SK-N-SH treated with all-trans-retinoic acid at 6 μM for 48 hours (cell line): ENCODE measurements at regions not wholly inside any gene's neighbourhood (a gene's known extent, or its start where the extent isn't known, plus 50 kb on each side); places are given as distances from the start of the nearest gene placed in this dataset.

ENCODE experiments used
- ATAC-seq: fragments of 200-7000 bp; cut with Tn5 transposase; 3 replicates; pipeline ENCODE4 v1.9.1; 2020; ENCODE audit warnings: mild to moderate bottlenecking, moderate library complexity
- ARNTL ChIP-seq: fragments of 450-650 bp; formaldehyde crosslinking; IDR thresholded peaks from 2 replicates; pipeline ENCODE4 v1.5.0; 2020; ENCODE audit warnings: low read depth, mild to moderate bottlenecking, moderate library complexity, borderline replicate concordance
- BACH2 ChIP-seq: fragments of 250-450 bp; sonication (Bioruptor Pico); IDR thresholded peaks from 2 replicates; pipeline ENCODE4 v1.9.0; 2021; ENCODE audit warnings: mild to moderate bottlenecking, borderline replicate concordance
- ESRRG ChIP-seq: fragments of 250-450 bp; sonication (Bioruptor Pico); IDR thresholded peaks from 2 replicates; pipeline ENCODE4 v1.6.1; 2021; ENCODE audit warnings: mild to moderate bottlenecking
- GLIS3 ChIP-seq: fragments of 250-450 bp; sonication (Bioruptor Pico); IDR thresholded peaks from 2 replicates; pipeline ENCODE4 v1.5.0; 2020; ENCODE audit warnings: mild to moderate bottlenecking, moderate library complexity
- ISL1 ChIP-seq: fragments of 250-450 bp; sonication (Bioruptor Pico); IDR thresholded peaks from 2 replicates; pipeline ENCODE4 v2.1.2; 2022; ENCODE audit warnings: mild to moderate bottlenecking, moderate library complexity
- PPARA ChIP-seq: fragments of 250-450 bp; sonication (Bioruptor Pico); IDR thresholded peaks from 2 replicates; pipeline ENCODE4 v1.5.0; 2020; ENCODE audit warnings: mild to moderate bottlenecking, borderline replicate concordance
- RARB ChIP-seq: fragments of 250-450 bp; sonication (Bioruptor Pico); IDR thresholded peaks from 2 replicates; pipeline ENCODE4 v1.8.0; 2021; ENCODE audit warnings: mild to moderate bottlenecking, moderate library complexity
- SNAI2 ChIP-seq: fragments of 250-450 bp; sonication (Bioruptor Pico); IDR thresholded peaks from 2 replicates; pipeline ENCODE4 v1.5.0; 2020; ENCODE audit warnings: mild to moderate bottlenecking, moderate library complexity
- TCF4 ChIP-seq: fragments of 250-450 bp; sonication (Bioruptor Pico); IDR thresholded peaks from 2 replicates; pipeline ENCODE4 v1.8.0; 2021; ENCODE audit warnings: mild to moderate bottlenecking, moderate library complexity, borderline replicate concordance
- ZC3H10 ChIP-seq: fragments of 250-450 bp; sonication (Bioruptor Pico); IDR thresholded peaks from 2 replicates; pipeline ENCODE4 v1.5.1; 2021; ENCODE audit warnings: mild to moderate bottlenecking, moderate library complexity
- ZFP30 ChIP-seq: fragments of 450-650 bp; formaldehyde crosslinking; IDR thresholded peaks from 2 replicates; pipeline ENCODE4 v1.5.0; 2022; ENCODE audit warnings: mild to moderate bottlenecking, moderate library complexity
- ZNF565 ChIP-seq: fragments of 450-650 bp; formaldehyde crosslinking; conservative IDR thresholded peaks from 2 replicates; pipeline ENCODE4 v1.5.0; 2020; ENCODE audit warnings: low read depth, mild to moderate bottlenecking, moderate library complexity
- ZNF70 ChIP-seq: fragments of 450-650 bp; formaldehyde crosslinking; IDR thresholded peaks from 2 replicates; pipeline ENCODE4 v1.5.0; 2020; ENCODE audit warnings: mild to moderate bottlenecking, moderate library complexity
- ZNF8 ChIP-seq: fragments of 450-650 bp; formaldehyde crosslinking; IDR thresholded peaks from 2 replicates; pipeline ENCODE4 v1.5.0; 2020; ENCODE audit warnings: mild to moderate bottlenecking, moderate library complexity
- TF ChIP-seq, protein P1 (sequence below): fragments of 250-450 bp; sonication (Bioruptor Pico); IDR thresholded peaks from 2 replicates; pipeline ENCODE4 v1.5.1; 2020; ENCODE audit warnings: low read depth, mild to moderate bottlenecking, moderate library complexity
- TF ChIP-seq, protein P2 (sequence below): fragments of 250-450 bp; sonication (Bioruptor Pico); IDR thresholded peaks from 2 replicates; pipeline ENCODE4 v1.8.0; 2020; ENCODE audit warnings: mild to moderate bottlenecking, moderate library complexity, borderline replicate concordance
- TF ChIP-seq, protein P3 (sequence below): fragments of 250-450 bp; sonication (Bioruptor Pico); IDR thresholded peaks from 2 replicates; pipeline ENCODE4 v1.5.1; 2021; ENCODE audit warnings: mild to moderate bottlenecking, moderate library complexity
- TF ChIP-seq, protein P4 (sequence below): fragments of 250-450 bp; sonication (Bioruptor Pico); IDR thresholded peaks from 2 replicates; pipeline ENCODE4 v1.8.0; 2021; ENCODE audit warnings: low read depth, mild to moderate bottlenecking, moderate library complexity, borderline replicate concordance
- TF ChIP-seq, protein P5 (sequence below): fragments of 250-450 bp; sonication (Bioruptor Pico); IDR thresholded peaks from 2 replicates; pipeline ENCODE4 v1.5.0; 2020; ENCODE audit warnings: mild to moderate bottlenecking, moderate library complexity

DNA sequence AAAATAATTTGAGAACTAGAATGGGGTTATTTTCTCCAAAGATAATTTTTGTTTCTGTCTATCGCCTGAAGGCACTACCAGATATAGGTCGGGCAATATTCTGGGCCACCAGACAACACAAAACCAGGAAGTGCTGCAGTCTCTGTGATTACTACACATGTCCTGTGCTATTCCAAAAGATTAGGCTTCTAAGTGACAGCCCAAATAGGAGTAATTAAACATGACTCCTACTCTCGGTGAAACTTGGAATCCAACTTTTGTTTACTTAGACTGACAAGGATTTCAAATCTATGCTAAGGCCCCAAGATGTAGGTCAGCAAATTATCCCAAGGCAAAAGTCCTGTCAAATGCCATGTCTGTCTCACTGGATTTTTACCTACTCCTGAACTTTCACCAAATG, 157.6 kb upstream of the LRFN5 start:
- no peak for ATAC-seq
- TF ChIP-seq, protein P1, sequence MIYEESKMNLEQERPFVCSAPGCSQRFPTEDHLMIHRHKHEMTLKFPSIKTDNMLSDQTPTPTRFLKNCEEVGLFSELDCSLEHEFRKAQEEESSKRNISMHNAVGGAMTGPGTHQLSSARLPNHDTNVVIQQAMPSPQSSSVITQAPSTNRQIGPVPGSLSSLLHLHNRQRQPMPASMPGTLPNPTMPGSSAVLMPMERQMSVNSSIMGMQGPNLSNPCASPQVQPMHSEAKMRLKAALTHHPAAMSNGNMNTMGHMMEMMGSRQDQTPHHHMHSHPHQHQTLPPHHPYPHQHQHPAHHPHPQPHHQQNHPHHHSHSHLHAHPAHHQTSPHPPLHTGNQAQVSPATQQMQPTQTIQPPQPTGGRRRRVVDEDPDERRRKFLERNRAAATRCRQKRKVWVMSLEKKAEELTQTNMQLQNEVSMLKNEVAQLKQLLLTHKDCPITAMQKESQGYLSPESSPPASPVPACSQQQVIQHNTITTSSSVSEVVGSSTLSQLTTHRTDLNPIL (CRISPR knock-in tag): no peak
- no peak for TF ChIP-seq ZNF8 (CRISPR knock-in tag)
- TF ChIP-seq PPARA: no peak
- TF ChIP-seq ISL1: no peak
- TF ChIP-seq, protein P2, sequence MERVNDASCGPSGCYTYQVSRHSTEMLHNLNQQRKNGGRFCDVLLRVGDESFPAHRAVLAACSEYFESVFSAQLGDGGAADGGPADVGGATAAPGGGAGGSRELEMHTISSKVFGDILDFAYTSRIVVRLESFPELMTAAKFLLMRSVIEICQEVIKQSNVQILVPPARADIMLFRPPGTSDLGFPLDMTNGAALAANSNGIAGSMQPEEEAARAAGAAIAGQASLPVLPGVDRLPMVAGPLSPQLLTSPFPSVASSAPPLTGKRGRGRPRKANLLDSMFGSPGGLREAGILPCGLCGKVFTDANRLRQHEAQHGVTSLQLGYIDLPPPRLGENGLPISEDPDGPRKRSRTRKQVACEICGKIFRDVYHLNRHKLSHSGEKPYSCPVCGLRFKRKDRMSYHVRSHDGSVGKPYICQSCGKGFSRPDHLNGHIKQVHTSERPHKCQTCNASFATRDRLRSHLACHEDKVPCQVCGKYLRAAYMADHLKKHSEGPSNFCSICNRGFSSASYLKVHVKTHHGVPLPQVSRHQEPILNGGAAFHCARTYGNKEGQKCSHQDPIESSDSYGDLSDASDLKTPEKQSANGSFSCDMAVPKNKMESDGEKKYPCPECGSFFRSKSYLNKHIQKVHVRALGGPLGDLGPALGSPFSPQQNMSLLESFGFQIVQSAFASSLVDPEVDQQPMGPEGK (CRISPR knock-in tag): no peak
- TF ChIP-seq ZFP30 (CRISPR knock-in tag): no peak
- TF ChIP-seq ARNTL (CRISPR knock-in tag): no peak

DNA sequence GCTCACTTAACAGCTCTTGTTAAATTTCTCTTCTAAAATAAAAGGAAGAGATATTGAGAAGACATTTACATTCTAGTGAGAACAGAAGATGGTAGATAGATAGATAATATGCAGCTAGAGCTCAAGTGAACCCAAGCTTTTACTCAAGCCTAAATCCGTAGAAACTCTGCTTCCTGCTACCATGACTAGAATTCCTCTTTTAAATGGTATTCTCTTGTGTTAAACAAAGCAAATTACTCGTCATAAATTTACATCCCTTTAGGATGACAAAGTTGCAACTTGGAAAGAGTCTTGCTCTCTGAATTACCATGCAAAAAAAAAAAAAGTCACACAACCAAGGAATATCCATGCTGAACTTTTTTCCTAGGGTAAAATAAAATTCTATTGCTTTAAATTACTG, 160.7 kb upstream of the LRFN5 start:
- TF ChIP-seq ZNF70 (no peak), ISL1 (no peak), SNAI2 (CRISPR knock-in tag) (no peak), BACH2 (CRISPR knock-in tag) (no peak), TCF4 (CRISPR knock-in tag) (no peak), GLIS3 (no peak), ZNF8 (CRISPR knock-in tag) (no peak), PPARA (no peak), ESRRG (no peak), RARB (CRISPR knock-in tag) (no peak), ZNF565 (CRISPR knock-in tag) (no peak), ZC3H10 (CRISPR knock-in tag) (no peak)
- TF ChIP-seq, protein P1 (CRISPR knock-in tag): no peak
- TF ChIP-seq, protein P3, sequence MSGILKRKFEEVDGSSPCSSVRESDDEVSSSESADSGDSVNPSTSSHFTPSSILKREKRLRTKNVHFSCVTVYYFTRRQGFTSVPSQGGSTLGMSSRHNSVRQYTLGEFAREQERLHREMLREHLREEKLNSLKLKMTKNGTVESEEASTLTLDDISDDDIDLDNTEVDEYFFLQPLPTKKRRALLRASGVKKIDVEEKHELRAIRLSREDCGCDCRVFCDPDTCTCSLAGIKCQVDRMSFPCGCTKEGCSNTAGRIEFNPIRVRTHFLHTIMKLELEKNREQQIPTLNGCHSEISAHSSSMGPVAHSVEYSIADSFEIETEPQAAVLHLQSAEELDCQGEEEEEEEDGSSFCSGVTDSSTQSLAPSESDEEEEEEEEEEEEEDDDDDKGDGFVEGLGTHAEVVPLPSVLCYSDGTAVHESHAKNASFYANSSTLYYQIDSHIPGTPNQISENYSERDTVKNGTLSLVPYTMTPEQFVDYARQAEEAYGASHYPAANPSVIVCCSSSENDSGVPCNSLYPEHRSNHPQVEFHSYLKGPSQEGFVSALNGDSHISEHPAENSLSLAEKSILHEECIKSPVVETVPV: no peak
- TF ChIP-seq, protein P4, sequence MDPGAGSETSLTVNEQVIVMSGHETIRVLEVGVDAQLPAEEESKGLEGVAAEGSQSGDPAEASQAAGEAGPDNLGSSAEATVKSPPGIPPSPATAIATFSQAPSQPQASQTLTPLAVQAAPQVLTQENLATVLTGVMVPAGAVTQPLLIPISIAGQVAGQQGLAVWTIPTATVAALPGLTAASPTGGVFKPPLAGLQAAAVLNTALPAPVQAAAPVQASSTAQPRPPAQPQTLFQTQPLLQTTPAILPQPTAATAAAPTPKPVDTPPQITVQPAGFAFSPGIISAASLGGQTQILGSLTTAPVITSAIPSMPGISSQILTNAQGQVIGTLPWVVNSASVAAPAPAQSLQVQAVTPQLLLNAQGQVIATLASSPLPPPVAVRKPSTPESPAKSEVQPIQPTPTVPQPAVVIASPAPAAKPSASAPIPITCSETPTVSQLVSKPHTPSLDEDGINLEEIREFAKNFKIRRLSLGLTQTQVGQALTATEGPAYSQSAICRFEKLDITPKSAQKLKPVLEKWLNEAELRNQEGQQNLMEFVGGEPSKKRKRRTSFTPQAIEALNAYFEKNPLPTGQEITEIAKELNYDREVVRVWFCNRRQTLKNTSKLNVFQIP (CRISPR knock-in tag): no peak
- TF ChIP-seq, protein P5, sequence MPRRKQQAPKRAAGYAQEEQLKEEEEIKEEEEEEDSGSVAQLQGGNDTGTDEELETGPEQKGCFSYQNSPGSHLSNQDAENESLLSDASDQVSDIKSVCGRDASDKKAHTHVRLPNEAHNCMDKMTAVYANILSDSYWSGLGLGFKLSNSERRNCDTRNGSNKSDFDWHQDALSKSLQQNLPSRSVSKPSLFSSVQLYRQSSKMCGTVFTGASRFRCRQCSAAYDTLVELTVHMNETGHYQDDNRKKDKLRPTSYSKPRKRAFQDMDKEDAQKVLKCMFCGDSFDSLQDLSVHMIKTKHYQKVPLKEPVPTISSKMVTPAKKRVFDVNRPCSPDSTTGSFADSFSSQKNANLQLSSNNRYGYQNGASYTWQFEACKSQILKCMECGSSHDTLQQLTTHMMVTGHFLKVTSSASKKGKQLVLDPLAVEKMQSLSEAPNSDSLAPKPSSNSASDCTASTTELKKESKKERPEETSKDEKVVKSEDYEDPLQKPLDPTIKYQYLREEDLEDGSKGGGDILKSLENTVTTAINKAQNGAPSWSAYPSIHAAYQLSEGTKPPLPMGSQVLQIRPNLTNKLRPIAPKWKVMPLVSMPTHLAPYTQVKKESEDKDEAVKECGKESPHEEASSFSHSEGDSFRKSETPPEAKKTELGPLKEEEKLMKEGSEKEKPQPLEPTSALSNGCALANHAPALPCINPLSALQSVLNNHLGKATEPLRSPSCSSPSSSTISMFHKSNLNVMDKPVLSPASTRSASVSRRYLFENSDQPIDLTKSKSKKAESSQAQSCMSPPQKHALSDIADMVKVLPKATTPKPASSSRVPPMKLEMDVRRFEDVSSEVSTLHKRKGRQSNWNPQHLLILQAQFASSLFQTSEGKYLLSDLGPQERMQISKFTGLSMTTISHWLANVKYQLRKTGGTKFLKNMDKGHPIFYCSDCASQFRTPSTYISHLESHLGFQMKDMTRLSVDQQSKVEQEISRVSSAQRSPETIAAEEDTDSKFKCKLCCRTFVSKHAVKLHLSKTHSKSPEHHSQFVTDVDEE: no peak
- TF ChIP-seq, protein P2 (CRISPR knock-in tag): no peak
- TF ChIP-seq, all 23 proteins: peak for 0
- ATAC-seq: no peak
